Skeletal muscle tissue (tissue), 3 donors: ENCODE measurements at regions not wholly inside any gene's neighbourhood (a gene's known extent, or its start where the extent isn't known, plus 50 kb on each side); places are given as distances from the start of the nearest gene placed in this dataset.

Experiments used
- H3K27ac ChIP-seq: one replicate; pipeline ENCODE4 v1.7.0; 2013; ENCODE audit warnings: mild to moderate bottlenecking, low read depth, low read length, inconsistent platforms
- H3K27me3 ChIP-seq, 3 donors: one replicate each; pipeline ENCODE4 v1.7.0; 2013; ENCODE audit warnings: low read length in 3 of 3; ENCODE audit not compliant: control insufficient read depth in 3 of 3, insufficient read depth in 3 of 3
- H3K36me3 ChIP-seq, 3 donors: one replicate each; pipeline ENCODE4 v1.7.0; 2013; ENCODE audit warnings: low read length in 3 of 3; ENCODE audit not compliant: control insufficient read depth in 3 of 3, insufficient read depth in 3 of 3
- H3K4me1 ChIP-seq, 3 donors: one replicate each; pipeline ENCODE4 v1.7.0; 2013; ENCODE audit warnings: low read length in 3 of 3, mild to moderate bottlenecking in 3 of 3; ENCODE audit not compliant: control insufficient read depth in 3 of 3, insufficient read depth in 3 of 3
- H3K4me3 ChIP-seq, 3 donors: one replicate each; pipeline ENCODE4 v1.7.0; 2013; ENCODE audit warnings: low read length in 3 of 3
- H3K9ac ChIP-seq, 3 donors: one replicate each; pipeline ENCODE4 v1.7.0; 2013; ENCODE audit warnings: low read length in 3 of 3, mild to moderate bottlenecking in 3 of 3, moderate library complexity in 2 of 3, low read depth in 1 of 3
- H3K9me3 ChIP-seq, 3 donors: one replicate each; pipeline ENCODE4 v1.7.0; 2013; ENCODE audit warnings: low read length in 3 of 3; ENCODE audit not compliant: control insufficient read depth in 3 of 3
- donor health status: Osteomylitis.

DNA sequence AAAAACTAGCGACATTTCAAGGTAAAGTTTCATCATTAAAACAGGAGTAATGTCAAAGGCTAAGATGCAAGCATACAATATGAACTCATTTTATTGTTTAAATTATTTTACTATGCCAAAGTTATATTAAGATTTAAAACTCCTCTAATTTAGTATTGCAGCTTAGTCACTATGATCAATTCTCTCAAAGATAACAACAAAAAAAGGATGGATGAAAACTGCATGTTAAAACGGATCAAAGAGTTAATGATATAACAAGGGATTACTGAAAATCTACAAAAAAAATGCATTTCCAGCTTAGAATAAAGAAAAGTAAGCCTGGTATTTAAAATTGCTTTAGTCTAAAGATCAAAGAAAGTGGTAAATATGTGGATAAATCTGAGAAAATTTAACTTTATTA lies 587.8 kb upstream of the PCDH20 start:
- H3K9me3 ChIP-seq = peaks cover 0 to under 1% (median 0%) of the 10 kb centered on the region in 3 donors
- H3K4me3 ChIP-seq = no peak overlapping the region
- no peaks in the 10 kb centered on the region for H3K36me3 ChIP-seq
- H3K27ac ChIP-seq = no peak overlapping the region
- no peaks in the 10 kb centered on the region for H3K4me1 ChIP-seq
- H3K9ac ChIP-seq = no peak overlapping the region
- H3K27me3 ChIP-seq = no peaks in the 10 kb centered on the region

DNA sequence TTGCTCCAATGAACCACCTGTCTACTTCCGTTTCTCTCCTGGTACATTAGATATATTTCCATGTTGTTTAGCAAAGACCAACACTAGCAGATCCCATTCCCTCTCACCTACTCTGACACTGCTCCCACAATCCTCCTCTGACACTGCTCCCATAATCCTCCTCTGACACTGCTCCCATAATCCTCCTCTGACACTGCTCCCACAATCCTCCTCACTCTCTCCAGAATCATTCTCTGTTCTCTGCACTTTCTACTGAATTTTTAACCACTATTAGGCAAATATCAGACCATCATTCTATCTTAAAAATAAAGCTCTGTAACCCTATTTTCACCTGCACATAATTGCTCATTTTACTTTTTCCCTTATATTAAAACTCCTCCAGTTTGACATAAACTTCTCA lies 578.5 kb upstream of the PCDH20 start:
- Histone ChIP-seq H3K27me3 (no peaks in the 10 kb centered on the region), H3K9ac (no peak overlapping the region), H3K4me3 (no peak overlapping the region), H3K36me3 (no peaks in the 10 kb centered on the region), H3K27ac (no peak overlapping the region), H3K4me1 (no peaks in the 10 kb centered on the region), H3K9me3 (peaks cover 0 to 3% (median 0%) of the 10 kb centered on the region in 3 donors)

DNA sequence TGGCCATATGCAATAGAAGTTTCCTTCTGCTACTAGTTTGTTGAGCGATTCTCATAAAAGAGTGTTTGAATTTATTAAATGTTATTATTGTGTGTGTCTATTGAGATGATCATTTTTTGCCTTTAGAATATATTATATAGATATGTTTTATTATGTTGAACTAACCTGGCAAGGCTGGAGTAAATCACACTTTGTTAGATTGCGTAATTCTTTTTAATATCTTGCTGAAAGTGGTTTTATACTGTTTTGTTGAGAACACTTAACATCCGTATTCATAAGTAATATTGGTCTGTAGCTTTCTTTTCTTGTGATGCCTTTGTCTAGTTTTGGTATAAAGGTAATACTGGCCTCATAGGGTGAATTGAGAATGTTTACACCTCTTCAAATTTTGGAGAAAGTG lies 574.3 kb upstream of the PCDH20 start:
- Histone ChIP-seq H3K27me3 (no peaks in the 10 kb centered on the region), H3K4me3 (no peak overlapping the region), H3K4me1 (no peaks in the 10 kb centered on the region), H3K27ac (no peak overlapping the region), H3K9me3 (no peaks in the 10 kb centered on the region), H3K36me3 (no peaks in the 10 kb centered on the region), H3K9ac (no peak overlapping the region)

GRCh38 chr13:61988810-61989209 lies 573.2 kb upstream of the PCDH20 start:
- H3K9me3 ChIP-seq = no peaks in the 10 kb centered on the region
- H3K27me3 ChIP-seq = no peaks in the 10 kb centered on the region
- H3K36me3 ChIP-seq = no peaks in the 10 kb centered on the region
- no peak overlapping the region for H3K4me3 ChIP-seq
- H3K27ac ChIP-seq = no peak overlapping the region
- H3K4me1 ChIP-seq = no peaks in the 10 kb centered on the region
- no peak overlapping the region for H3K9ac ChIP-seq

DNA sequence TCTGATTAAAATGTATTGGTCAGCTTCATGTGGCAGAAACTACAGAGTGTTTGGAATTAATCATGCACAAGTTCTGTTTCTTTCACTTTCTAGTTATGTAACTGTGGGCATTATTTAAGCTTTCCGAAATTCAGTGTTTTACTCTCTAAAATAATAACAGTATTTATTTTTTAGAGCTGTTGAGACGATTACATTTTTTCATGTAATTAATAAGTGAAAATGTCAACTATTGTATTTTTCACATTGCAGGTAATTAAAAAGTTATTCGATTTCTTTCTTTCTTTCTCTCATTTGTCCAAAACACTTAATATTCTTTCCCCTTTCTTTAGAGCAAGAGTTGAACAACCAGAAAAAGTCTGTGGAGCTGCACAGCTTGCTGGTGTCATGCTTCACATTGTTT lies 559.4 kb upstream of the PCDH20 start:
- Histone ChIP-seq H3K4me3 (no peak overlapping the region), H3K9me3 (no peaks in the 10 kb centered on the region), H3K9ac (no peak overlapping the region), H3K36me3 (no peaks in the 10 kb centered on the region), H3K27ac (no peak overlapping the region), H3K4me1 (no peaks in the 10 kb centered on the region), H3K27me3 (no peaks in the 10 kb centered on the region)

DNA sequence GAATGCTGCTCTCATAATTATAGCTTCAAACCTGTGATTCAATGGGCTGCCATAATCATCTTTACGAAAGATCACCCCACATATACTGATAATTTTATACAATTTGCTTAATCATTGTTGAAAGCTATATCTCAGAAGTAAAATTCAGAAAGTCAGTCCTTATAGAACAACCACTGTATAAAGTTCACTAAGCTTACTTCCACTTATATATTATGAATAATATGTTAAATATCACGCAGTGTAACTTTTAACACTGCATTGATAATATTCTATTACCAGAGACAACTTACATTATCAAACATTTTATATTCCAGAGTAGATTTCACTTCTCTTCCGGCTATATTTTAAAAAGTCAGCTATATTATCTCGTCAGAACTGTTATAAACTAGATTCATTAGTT lies 550.1 kb upstream of the PCDH20 start:
- H3K36me3 ChIP-seq = no peaks in the 10 kb centered on the region
- H3K27ac ChIP-seq = no peak overlapping the region
- no peaks in the 10 kb centered on the region for H3K27me3 ChIP-seq
- H3K4me3 ChIP-seq = no peak overlapping the region
- no peaks in the 10 kb centered on the region for H3K4me1 ChIP-seq
- no peaks in the 10 kb centered on the region for H3K9me3 ChIP-seq
- H3K9ac ChIP-seq = no peak overlapping the region

DNA sequence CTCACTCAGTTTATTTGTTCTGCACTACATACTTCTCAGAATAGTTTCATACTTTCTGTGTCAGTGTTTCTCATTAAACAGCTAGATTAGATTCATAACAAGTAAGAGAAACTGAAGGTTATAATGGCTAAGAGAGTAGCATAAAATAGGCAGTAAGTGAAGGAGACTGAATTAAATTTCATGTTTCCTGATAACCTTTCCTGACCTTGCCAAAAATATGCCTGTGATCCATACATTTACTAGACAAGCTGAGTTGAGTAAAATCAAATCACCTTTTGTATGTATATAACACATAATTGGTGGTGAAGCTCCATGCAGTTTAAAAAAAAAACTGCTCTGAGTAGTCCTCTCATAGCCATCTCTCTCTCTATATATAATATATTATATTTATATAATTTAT lies 545.3 kb upstream of the PCDH20 start:
- Histone ChIP-seq H3K4me1 (no peaks in the 10 kb centered on the region), H3K9me3 (no peaks in the 10 kb centered on the region), H3K27ac (no peak overlapping the region), H3K27me3 (no peaks in the 10 kb centered on the region), H3K4me3 (no peak overlapping the region), H3K9ac (no peak overlapping the region), H3K36me3 (no peaks in the 10 kb centered on the region)

GRCh38 chr13:61954092-61954491 lies 538.4 kb upstream of the PCDH20 start:
- Histone ChIP-seq H3K4me3 (no peak overlapping the region), H3K9ac (no peak overlapping the region), H3K9me3 (no peaks in the 10 kb centered on the region), H3K36me3 (no peaks in the 10 kb centered on the region), H3K27ac (no peak overlapping the region), H3K4me1 (no peaks in the 10 kb centered on the region), H3K27me3 (no peaks in the 10 kb centered on the region)

- Histone ChIP-seq H3K9ac (no peak overlapping the region), H3K36me3 (no peaks in the 10 kb centered on the region), H3K9me3 (no peaks in the 10 kb centered on the region), H3K4me3 (no peak overlapping the region), H3K27me3 (no peaks in the 10 kb centered on the region), H3K27ac (no peak overlapping the region), H3K4me1 (no peaks in the 10 kb centered on the region)
Observed at GRCh38 chr13:61950828-61951227, 535.2 kb upstream of the PCDH20 start.

- Histone ChIP-seq H3K4me1 (no peaks in the 10 kb centered on the region), H3K9me3 (no peaks in the 10 kb centered on the region), H3K27me3 (no peaks in the 10 kb centered on the region), H3K4me3 (no peak overlapping the region), H3K27ac (no peak overlapping the region), H3K36me3 (no peaks in the 10 kb centered on the region), H3K9ac (no peak overlapping the region)
Observed at GRCh38 chr13:61944329-61944929, 528.8 kb upstream of the PCDH20 start.

DNA sequence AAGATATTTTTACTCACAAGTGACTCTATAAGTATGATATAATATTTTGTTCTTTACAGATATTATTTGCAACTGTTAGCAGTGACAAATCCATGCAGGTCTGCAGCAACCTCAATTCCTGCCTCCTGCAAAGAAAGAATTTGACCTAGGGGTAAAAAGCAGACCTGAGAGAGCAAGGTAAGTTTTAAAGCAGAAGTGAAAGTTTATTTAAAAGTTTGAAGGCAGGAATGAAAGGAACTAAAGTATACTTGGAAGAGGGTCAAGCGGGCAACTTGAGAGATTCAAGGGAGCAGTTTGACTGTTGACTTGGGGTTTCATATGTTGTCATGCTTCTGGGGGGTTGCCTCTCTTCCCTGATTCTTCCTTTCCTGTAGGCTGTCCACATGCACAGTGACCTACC lies 520.1 kb upstream of the PCDH20 start:
- H3K4me3 ChIP-seq = no peak overlapping the region
- H3K4me1 ChIP-seq = no peaks in the 10 kb centered on the region
- no peaks in the 10 kb centered on the region for H3K36me3 ChIP-seq
- H3K9ac ChIP-seq = no peak overlapping the region
- H3K27ac ChIP-seq = no peak overlapping the region
- no peaks in the 10 kb centered on the region for H3K9me3 ChIP-seq
- no peaks in the 10 kb centered on the region for H3K27me3 ChIP-seq
